Lower leg skin (tissue), 3 donors: ENCODE measurements at regions not wholly inside any gene's neighbourhood (a gene's known extent, or its start where the extent isn't known, plus 50 kb on each side); places are given as distances from the start of the nearest gene placed in this dataset.

Experiments used
- POLR2A ChIP-seq, 2 donors: fragments of 450-650 bp; IDR thresholded peaks; one replicate each; pipeline ENCODE4 v1.6.1; 2016 to 2017; ENCODE audit warnings: antibody characterized with exemption in 2 of 2, mild to moderate bottlenecking in 1 of 2, moderate library complexity in 1 of 2
- TF ChIP-seq, protein P1 (sequence below), 3 donors: fragments of 450-650 bp; IDR thresholded peaks; one replicate each; pipeline ENCODE4 v1.5.1; 2016; ENCODE audit warnings: antibody characterized with exemption in 3 of 3, mild to moderate bottlenecking in 3 of 3, moderate library complexity in 2 of 3

DNA sequence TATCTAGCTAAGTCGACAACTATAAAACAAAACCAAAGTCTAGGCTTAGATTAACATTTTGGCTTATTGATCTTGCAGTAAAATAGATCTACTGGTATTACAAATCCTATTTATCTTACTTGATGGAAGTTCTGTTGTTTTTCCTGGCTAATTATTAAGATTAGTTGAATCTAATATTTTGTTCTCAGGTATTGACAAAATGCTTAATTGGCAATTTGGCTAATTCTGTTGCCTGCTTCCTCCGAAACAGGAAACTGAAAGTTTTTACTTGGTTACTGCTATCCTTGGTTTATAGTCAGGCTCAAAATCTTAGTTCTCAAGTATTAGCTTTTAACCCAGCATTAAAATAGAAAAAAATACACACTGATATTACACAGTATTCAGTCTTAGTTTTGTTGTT is 820.5 kb downstream of the NR2F1-AS1 start:
- TF ChIP-seq, protein P1, sequence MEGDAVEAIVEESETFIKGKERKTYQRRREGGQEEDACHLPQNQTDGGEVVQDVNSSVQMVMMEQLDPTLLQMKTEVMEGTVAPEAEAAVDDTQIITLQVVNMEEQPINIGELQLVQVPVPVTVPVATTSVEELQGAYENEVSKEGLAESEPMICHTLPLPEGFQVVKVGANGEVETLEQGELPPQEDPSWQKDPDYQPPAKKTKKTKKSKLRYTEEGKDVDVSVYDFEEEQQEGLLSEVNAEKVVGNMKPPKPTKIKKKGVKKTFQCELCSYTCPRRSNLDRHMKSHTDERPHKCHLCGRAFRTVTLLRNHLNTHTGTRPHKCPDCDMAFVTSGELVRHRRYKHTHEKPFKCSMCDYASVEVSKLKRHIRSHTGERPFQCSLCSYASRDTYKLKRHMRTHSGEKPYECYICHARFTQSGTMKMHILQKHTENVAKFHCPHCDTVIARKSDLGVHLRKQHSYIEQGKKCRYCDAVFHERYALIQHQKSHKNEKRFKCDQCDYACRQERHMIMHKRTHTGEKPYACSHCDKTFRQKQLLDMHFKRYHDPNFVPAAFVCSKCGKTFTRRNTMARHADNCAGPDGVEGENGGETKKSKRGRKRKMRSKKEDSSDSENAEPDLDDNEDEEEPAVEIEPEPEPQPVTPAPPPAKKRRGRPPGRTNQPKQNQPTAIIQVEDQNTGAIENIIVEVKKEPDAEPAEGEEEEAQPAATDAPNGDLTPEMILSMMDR (IDR thresholded peaks at IDR 0.05): no peak
- TF ChIP-seq POLR2A (IDR thresholded peaks at IDR 0.05): no peak
